Hematopoietic multipotent progenitor cell treated with erythropoietin and hydrocortisone succinate and interleukin-3 and kit ligand, for 4 days (in vitro differentiated cells): ENCODE measurements at regions not wholly inside any gene's neighbourhood (a gene's known extent, or its start where the extent isn't known, plus 50 kb on each side); places are given as distances from the start of the nearest gene placed in this dataset.

Experiments used
- DNase-seq: peaks from one replicate; pipeline ENCODE4 v3.0.0-alpha.2; 2015

DNA sequence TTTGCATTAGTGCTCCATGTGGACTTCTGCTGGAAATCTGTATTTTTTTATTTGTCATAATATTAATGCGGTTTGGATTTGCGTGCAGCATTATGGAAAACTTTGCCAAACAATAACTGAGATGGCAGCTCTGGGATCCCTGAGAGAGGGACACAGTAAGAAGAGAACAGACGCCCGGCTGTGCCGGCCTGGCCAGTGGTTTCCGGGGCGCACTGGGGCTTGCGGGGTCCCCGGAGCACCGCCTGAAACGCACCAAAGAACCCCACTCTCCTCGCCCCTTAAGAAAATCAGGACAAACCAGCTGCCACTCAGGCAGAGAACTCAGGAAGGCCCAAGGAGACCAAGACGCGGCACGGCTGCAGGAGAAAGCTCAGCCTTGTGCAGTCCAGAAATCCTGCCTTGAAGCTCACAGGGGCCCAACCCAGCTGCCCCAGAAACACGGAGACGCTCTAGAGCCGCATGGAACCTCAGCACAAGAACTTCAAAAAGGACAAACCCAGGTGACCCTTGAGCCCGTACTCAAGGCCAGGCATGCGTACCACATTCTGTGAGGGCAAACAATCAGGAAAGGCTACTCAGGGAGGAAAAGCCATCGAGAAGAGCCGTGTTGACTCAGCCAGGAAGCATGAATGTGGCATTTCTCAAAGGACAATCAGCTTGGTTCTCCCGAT, 226.5 kb upstream of the CDYL start:
- DNase-seq: no peak

DNA sequence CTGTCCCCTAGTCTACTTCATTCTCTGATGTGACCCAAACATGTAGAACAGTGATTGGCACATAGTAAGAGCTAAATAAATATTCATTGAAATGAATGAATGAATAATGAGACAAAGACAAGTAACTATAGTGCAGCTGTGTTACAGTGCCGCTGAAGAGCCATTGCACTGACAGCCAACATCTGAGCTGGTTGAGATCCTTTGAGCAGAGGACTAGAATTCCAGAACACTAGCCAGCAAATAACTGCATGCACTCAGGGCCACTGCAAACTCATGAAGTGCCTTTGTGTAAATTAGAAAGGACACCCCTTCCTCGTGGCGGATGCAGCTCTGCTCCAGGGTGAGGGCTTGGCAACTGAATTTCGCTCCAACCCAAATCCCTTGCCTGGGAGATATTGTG, 230.3 kb upstream of the CDYL start:
- DNase-seq: no peak

DNA sequence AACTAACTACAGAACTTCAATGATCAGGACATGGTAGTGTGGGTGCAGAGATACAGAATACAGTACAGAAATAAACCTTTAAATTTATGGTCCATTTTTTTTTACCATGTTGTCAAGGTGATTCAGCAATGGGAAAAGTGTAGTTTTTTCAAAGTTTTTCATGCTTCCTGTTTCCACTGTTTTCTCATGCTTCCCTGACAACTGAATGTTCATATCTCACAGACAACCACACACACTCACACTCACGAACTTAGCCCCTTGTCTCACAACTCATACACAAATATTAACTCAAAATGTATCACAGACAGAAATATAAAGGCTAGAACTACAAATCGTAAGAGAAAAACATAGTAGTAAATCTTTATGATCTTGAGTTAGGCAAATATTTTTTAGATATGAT, 232.6 kb upstream of the CDYL start:
- no peak for DNase-seq

DNA sequence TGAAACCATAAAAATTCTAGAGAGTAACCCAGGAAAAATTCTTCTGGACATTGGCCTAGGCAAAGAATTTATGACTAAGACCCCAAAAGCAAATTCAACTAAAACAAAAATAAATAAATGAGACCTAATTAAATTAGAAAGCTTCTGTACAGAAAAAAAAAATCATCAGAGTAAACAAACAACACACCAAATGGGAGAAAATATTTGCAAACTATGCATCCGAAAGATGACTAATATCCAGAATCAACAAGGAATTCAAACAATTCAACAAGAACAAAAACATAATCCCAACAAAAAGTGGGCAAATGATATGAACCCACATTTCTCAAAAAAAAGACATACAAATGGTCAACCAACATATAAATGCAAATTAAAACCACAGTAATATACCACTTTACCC, 242.6 kb upstream of the CDYL start:
- DNase-seq: no peak

DNA sequence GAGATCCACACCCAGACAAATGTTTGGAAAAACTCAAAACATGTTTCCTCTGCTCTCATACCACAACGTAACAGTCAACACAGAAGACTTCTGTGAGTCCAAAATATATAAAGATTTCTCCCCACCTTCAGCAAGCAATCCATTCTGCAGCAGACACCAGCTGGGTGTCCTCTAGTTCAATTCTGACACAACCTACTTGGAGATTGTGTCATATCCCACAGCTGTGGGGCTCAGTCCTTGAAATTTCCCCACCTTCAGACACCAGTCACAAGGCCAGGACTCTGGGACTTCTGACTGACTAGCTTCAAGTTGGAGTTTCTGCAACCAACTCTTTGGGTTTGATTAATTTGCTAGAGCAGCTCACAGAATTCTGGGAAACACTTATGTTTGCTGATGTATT, 244.8 kb upstream of the CDYL start:
- DNase-seq: no peak

DNA sequence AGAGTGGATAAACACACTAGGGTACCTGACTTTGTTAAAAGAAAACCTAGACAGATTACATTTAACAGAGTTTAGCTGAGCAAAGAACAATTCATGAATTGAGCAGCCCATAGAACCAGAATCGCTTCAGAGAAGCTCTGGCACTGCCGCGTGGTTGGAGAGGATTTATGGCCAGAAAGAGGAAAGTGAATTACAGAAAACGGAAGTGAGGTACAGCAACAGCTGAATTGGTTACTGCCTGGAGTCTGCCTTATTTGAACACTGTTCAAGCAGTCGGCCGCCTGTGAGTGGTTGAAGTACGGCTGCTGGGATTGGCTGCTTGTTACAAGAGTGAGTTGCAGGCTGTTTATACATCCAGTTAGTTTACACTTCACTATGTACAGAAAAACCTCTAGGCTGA, 253.8 kb upstream of the CDYL start:
- DNase-seq: peak; percentile 52

DNA sequence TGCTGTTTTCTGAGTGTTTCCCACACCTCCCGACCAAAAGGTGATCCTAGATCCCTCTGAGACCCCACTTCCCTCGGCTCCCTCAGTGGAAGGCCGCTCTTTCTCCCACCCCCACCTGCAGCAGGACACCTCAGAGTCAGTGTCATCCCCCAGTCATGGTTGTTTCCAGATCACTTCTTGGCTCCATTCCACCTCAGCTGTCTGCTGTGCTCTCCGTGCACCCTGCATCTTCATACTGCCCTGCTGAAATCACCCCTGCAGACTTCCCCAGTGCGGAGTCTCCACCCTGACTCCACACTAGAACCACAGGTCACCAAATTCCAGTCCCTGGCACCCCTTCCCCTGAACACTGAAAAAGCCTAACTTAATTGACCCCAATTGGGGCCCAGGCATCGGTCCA, 255.1 kb upstream of the CDYL start:
- no peak for DNase-seq

DNA sequence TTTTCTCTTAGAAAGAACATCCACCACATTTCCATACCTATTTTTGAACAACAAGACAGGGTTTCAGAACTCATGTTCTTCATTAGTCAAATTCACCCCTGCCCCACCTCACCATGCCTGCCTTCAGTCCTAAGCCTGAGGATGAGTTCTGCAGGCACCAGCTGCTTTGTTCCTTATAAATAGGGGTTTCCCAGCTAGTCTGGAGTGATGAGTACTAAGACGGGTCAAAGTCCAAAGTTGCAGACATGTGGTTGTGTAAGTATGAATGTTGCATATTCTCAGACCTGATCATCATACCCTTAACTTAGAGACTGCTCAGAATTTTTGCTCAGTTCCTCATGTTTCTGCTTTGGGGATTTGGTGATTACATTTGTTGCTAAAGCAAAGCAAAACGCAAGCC, 257.7 kb upstream of the CDYL start:
- no peak for DNase-seq

DNA sequence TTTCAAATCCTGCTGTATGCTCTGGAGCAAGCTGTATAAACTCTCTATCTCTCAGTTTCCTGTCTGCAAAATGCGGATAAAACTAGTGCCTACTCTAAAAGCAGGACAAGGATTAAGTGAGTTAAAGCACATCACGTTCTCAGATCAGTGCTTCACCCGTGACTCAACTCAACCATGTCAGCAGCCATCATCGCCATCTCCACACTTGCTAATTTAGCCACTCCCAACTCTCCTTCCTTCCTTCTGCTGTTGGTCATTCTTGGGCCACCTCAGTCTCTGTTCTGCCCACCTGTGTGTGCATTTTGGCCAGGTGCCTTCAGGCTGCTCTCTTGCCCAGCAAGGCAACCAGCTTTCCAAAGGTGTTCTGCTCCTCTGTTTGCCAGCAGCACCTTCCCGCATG, 260.0 kb upstream of the CDYL start:
- DNase-seq: no peak

DNA sequence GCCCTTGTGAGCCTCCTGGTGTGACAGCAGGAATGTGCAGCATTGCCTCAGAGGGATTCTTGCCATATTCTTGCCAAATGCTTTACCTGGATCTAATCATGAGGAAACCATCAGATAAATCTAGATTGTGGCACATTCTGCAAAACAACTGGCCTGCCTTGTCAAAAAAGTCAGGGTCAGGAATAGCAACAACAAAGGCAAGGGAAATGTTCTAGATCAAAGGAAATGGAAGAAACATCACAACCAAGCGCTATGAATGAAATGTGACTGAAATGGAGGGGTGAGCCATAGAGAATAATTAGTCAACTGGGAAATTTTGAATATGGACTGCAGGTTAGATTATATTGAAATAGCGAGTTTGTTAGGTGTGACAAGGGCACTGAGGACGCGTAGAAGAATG, 262.6 kb upstream of the CDYL start:
- DNase-seq: no peak

DNA sequence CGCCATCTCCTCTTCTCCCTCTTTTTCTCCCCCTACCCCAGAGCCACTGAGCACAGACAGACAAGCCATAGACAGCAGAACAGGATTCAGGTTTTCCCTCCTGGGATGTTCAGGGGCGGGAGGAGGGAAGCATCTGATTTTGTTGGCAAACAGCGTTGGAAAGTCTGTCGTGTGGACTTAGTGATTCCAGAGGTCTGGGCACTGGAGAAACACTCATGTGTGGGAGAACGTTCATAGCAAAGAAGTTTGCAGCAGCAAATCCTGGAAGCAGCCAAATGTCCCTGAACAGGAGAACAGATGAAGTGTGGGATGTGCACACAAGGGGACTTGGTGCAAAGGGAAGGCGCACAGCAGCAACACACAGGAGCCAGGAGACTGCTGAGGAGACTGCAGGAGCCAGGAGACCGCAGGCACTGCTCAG, 264.1 kb upstream of the CDYL start:
- no peak for DNase-seq

DNA sequence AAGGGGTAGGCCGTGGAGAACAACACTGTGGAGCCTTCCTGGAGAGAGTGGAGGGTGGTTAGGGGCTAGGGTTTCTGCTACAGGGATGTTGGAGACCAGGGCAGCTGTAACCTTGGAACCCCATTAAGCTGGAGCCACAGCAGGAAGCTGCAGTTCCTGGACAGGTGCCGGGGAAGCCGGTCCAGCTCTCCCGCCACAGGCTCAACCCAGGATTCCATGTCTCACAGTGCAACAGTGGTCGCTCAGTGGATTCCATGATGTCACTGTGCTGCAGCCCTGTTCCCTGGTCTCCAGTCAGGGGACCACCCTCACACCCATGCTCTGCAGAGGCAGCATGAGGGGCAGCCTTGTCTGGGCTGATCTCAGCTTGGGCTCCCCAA, 264.6 kb upstream of the CDYL start:
- no peak for DNase-seq

DNA sequence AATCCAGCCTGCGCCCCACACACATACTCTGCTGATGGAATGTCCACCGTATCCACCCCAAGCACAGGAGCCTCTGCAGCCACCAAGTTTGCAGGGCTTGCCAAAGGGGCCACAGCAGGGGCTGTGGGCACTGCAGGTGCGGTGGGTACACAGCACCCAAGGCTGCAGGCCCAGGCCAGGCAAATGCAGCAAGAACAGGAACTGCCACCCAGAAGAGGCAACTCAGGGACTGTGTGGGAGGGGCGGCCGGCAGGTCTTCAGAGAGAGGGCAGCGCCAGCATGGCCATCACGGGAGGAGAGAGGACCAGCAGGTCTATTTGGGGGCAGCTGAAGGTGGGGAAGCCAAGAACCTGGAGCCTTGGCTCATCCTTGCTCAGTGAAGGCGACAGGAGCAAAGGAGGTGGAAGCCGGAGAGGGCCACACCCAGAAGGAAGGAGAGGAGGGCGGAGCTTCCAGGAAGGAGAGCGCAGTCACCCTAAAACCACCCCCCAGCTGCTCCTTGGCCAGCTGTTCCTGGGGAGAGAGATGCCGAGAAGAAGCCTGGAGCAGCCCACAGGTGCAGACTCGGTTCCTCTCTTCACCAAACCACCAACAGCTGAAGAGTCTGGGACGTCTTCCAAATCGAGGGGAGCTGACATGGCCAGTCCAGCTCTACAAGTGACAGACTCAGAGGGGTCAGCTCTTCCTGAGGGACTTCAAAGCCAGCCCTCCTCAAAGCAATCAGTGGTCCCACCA, 265.1 kb upstream of the CDYL start:
- no peak for DNase-seq

DNA sequence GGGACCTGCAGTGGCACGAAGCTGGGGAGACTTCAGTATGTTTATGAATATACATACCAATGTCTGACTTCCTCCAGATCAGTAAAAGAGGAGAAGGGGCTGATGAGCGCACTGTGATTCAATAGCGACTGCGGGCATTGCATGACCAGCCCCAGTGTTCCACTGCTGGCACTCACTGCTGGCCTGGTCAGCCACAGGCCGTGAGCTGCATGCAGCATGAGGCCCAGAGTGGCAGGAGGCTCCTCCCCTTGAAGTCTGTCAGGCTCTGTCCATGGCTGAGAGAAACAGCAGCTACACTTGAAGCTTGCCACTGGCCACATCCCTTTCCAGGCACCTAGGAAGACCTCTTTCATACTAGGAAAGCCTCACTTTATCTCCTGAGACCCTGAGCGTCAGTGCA, 265.9 kb upstream of the CDYL start:
- no peak for DNase-seq

DNA sequence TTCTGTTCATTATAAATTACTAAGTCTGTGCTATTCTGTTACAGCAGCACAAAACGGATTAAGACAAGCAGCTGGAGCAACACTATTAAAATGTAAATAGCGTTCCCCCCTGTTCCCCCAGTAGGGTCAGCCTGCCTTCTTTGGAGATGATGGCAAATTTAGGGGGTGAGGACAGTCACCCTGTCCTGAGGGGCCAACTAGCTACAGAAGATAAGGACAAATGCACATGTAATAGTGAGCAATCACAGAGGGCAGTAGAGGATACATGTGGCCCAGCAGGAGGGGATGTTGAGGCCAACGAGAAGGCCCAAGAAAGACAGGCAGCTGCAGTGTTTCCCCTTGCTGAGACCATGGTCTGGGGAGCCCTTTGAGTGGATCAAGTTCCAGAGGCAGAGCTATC, 266.7 kb upstream of the CDYL start:
- DNase-seq: no peak

DNA sequence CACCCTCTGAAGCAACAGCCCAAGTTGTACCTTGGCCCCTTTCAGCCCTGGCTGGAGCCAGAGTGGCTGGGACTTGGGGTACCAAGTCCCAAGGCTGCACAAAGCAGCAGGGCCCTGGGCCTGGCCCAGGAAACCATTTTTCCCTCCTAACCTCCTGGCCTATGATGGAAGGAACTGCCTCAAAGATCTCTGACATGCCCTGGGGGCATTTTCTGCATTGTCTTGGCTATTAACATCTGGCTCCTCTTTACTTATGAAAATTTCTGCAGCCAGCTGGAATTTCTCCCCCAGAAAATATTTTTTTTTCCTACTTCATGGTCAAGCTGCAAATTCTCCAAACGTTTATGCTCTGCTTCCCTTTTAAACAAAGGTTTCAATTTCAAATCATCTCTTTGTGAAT, 269.4 kb upstream of the CDYL start:
- DNase-seq: no peak

DNA sequence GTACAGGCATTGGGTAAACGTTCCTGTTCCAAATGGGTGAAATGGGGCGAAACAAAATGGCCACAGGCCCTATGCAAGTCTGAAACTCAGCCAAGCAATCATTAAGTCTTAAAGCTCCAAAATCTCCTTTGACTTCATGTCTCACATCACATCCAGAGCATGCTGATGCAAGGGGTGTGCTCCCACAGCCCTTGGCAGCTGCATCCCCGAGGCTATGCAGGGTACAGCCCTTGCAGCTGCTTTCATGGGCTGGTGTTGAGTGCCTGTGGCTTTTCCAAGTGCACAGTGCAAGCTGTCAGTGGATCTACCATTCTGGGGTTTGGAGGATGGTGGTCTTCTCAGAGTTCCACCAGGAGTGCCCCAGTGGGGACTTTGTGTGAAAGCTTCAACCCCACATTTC, 270.0 kb upstream of the CDYL start:
- DNase-seq: no peak

DNA sequence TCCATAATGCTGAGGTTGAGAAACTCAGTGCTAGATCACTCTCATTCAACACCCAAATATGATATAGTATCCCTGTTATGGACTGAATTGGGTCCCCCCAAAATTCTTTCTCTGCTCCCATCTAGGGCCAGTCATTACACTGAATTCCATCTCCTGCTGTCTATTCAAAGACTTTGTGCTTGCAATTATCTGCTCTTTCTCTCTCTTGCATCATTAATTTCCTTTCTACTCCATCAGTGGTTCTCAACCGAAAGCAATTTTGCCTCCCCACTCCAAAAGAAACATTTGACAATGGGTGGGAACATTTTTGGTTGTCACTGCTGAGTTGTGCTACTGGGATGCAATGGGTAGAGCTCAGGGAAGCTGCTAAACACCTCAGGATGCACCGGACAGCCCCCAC, 271.5 kb upstream of the CDYL start:
- DNase-seq: no peak

DNA sequence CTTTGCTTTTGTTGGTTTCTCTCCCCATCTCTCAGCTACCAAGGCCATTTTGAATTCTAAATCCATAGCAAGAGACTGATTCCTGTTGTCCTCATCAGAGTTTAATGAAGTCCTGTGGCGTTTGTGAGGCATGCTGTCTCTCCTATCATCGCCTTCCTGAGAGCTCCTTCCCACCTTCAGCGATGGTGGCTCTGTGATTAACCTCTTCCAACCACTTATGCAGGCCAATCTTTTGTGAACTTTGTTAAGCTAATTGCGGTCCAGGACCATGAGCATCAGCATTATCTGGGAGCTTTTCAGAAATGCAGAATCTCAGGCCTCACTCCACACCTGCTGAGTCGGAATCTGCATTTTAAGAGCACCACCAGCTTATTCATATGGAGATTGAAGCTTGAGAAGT, 272.5 kb upstream of the CDYL start:
- no peak for DNase-seq

DNA sequence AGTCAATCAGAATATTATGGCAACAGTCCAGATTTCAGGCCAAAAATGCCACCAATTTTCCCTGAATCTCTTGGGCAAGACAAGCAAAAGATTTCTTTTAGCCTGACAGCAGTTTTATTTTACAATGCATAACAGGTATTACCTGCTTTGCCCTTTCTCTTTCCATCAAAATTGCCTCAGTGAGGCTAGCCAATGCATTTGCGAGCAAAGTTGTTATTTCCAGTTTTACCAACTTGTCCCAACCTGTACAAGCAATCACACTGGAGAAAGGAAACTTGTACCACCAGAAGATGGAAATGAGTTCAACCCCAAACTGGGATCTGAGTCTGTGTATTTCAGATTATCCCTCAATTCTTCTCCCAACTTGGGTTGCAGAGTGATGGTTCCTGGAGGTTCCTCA, 279.9 kb upstream of the CDYL start:
- no peak for DNase-seq

DNA sequence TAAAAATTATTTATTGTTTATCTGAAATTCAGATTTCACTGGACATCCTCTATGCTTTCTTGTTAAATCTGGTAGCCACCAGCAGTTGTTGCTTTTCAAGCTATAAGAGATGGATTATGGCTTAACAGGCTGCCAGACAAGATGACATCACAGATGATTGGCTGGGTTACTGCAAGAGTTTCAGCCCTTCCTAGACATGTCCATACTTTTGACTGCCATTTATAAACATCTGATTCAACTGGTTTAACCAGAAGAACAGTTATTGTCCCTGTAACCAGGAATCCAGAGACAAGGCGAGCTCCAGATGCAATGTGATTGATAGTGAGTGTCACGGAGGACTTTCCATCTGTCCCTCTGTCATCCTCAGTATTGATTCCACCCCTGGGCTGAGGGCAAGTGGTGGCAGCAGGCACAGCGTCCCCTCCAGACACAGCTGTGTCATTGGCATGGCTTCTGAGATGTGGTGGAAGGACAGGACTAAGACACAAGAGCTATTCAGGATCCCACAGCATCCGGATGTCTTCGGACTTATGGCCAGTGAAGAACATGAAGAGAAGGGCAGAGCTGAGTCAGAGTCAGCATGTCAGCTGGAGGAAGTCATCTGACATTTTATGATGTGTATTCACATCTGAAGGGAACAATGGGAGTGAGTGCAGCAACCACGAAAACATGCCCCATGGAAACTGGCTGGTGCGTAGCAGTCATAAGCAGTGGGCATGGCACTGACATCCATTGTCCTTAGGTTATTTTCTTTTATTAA, 284.5 kb upstream of the CDYL start:
- no peak for DNase-seq

DNA sequence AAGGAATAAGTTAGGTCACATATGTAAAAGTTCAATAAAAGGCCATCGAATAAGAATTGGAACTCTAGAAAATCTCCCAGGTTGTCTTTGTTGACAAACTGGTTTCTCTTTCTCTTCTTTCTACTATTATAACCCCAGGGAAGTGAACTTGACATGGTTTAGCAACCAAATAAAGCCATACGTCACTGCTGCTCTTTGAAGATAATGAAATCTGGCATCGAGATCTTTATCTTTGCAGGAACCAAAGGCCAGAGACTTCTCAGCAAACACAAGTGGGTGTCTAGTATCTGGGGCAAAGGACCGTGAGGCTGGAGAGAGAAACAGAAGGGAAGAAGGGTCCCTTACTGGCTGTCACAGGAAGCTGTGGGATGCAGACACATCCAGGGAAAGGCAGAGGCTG, 286.7 kb upstream of the CDYL start:
- peak; percentile 29 for DNase-seq

DNA sequence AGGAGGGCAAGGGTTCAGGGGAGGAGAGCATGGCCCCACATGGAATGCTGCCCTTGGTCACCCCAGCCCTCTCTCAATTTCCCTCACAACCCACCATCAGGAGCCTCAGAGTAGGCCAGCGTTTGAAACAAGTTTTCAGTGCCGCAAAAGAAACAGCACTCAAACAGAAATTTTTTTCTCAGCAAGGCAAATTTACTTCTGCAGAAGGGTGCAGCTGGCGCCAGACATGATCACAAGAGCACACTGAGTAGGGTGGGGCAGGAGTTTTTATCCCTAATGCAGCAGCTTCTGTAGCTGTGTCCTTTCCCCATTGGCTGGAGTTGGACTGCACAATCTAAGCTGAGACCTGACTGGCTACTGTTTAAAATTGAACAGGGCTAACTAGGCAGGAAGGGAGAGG, 287.8 kb upstream of the CDYL start:
- peak; percentile 12 for DNase-seq

DNA sequence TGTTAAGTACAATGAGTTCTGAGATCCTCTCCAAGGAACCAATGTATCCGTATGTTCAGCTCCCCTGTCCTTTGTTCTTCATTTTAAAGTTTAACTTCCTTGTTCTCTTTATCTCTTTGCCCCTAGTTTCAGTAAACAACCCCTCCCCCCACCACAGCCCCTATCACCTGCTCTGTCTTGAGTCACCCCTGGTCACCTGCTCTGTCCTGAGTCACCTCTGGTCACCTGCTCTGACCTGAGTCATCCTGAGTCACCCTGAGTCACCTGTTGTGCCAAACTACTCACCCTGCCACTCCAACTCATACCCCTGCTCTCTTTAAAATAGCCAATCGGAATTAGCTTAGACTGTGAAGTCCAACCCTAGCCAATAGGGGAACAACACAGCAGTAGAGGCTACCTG, 288.7 kb upstream of the CDYL start:
- no peak for DNase-seq
